Heart right ventricle (tissue), 16 donors: ENCODE measurements at regions not wholly inside any gene's neighbourhood (a gene's known extent, or its start where the extent isn't known, plus 50 kb on each side); places are given as distances from the start of the nearest gene placed in this dataset.

ENCODE experiments used
- ATAC-seq, 8 donors: fragments of 200-7000 bp; cut with Tn5 transposase; one replicate each; pipeline ENCODE4 v1.9.1; 2020; ENCODE audit warnings: mild to moderate bottlenecking in 8 of 8, moderate library complexity in 8 of 8, moderate number of reproducible peaks in 1 of 8
- DNase-seq, 2 donors: peaks; one replicate each; pipeline ENCODE4 v3.0.0-alpha.2; 2020
- H3K27ac ChIP-seq, 10 donors: fragments of 200-600 bp; sonication (generic) in 2 of 10; one replicate each; pipeline versions ENCODE4 v1.5.0 to v1.8.0; 2020 to 2022; ENCODE audit warnings: mild to moderate bottlenecking in 3 of 10
- H3K27me3 ChIP-seq, 7 donors: fragments of 200-600 bp; one replicate each; pipeline ENCODE4 v1.8.0; 2021 to 2022; ENCODE audit warnings: mild to moderate bottlenecking in 2 of 7
- H3K36me3 ChIP-seq, 9 donors: fragments of 200-600 bp; sonication (generic) in 1 of 9; one replicate each; pipeline versions ENCODE4 v1.5.0 to v1.8.0; 2020 to 2022; ENCODE audit warnings: mild to moderate bottlenecking in 2 of 9
- H3K4me1 ChIP-seq, 9 donors: fragments of 200-600 bp; sonication (generic) in 1 of 9; one replicate each; pipeline versions ENCODE4 v1.5.0 to v1.8.0; 2020 to 2022; ENCODE audit warnings: mild to moderate bottlenecking in 4 of 9
- H3K4me3 ChIP-seq, 10 donors: fragments of 200-600 bp; sonication (generic) in 2 of 10; one replicate each; pipeline versions ENCODE4 v1.5.0 to v1.8.0; 2020 to 2022; ENCODE audit warnings: mild to moderate bottlenecking in 7 of 10, moderate library complexity in 2 of 10
- H3K9me3 ChIP-seq, 11 donors: fragments of 200-600 bp in 10 of 11; sonication (generic) in 2 of 11; one replicate each; pipeline versions ENCODE4 v1.5.0 to v1.8.0; 2013 to 2022; ENCODE audit warnings: mild to moderate bottlenecking in 2 of 11, control low read depth in 1 of 11, moderate library complexity in 1 of 11
- WGBS, 2 donors: extraction: QIAGEN DNeasy Blood & Tissue Kit; methylation state at CpG; one replicate each; pipeline ENCODE4 v1.1.7; 2013; ENCODE audit warnings: inconsistent platforms in 1 of 2; 5-methylcytosine and 5-hydroxymethylcytosine counted together
- intact Hi-C, 10 donors: fragments of 100-400 bp; cut with DNase I; formaldehyde crosslinking; loops; one replicate each; pipeline versions ENCODE4 v1.11.1 to v1.14.2; 2022
- TF ChIP-seq, protein P1 (sequence below), 9 donors: fragments of 200-600 bp; sonication (generic) in 2 of 9; IDR thresholded peaks; one replicate each; pipeline versions ENCODE4 v1.5.0 to v1.8.0; 2021 to 2022; ENCODE audit warnings: antibody characterized with exemption in 9 of 9, mild to moderate bottlenecking in 5 of 9, moderate library complexity in 1 of 9
- donor health status: Arrhythmogenic right ventricular cardiomyopathy.
- donor health status: ischemic (EF 13 %, LVEDD 7.1; RV severe dilation, severe dysfunction).
- donor health status: healthy with polysubstance abuse.
- donor health status: DM: no; HTN: yes; CAD: no.
- donor health status: DM: no; HTN: no; CAD: no.
- donor health status: ischemic (EF 25% LVEDD 6.9; RV normal size, moderate dysfunction).
- donor health status: ischemic (EF 25% LVEDD 5.7; RV mildly dilated, moderate dysfunction).
- donor health status: healthy.
- donor health status: DM: yes; HTN: yes; CAD: no.
- donor health status: Ischemic cardiomyopathy.
- donor health status: ischemic (EF 35%, LVEDD 5.7; RV mildly dilated, moderate dysfunction).
- donor health status: nonischemic (EF 11% LVEDD 7.7; RV severe dilation, severe dysfunction).
- donor health status: DM: yes; HTN: yes; CAD: no.
- donor health status: PGD.
- donor health status: ischemic (EF 29% LVEDD 5.4; RV normal size, mild dysfunction).
- donor health status: nonischemic (EF 23%, LVEDD 6.1; RV moderate dilation, normal function).

DNA sequence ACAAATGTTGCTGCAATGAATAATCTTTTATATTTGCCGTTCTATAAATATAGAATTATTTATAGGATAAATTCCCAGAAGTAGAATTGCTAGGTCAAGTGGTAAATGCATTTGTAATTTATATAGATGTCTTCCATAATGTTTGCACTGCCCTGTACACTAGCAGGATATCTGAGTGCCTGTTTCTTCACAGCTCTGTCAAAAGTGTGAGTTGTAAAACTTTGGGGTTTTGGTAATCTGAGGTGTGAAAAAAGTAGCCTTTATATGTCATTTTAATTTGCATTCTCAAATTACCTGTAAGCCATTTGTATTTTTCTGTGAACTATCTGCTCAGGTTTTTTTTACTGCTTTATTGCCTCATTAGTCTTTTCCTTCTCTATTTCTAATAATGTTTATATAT is 271.2 kb downstream of the NEBL start:
- WGBS, 2 donors: 33 to 48% methylated on average over 1 of the region's 1 CpG
- no peak for DNase-seq
- Histone ChIP-seq H3K4me1 (peaks cover 0 to 48% (median 7%) of the 10 kb centered on the region in 9 donors), H3K4me3 (no peak overlapping the region), H3K27ac (no peak overlapping the region), H3K9me3 (peaks cover 0 to 14% (median 0%) of the 10 kb centered on the region in 11 donors), H3K27me3 (no peaks in the 10 kb centered on the region), H3K36me3 (no peaks in the 10 kb centered on the region)
- TF ChIP-seq, protein P1, sequence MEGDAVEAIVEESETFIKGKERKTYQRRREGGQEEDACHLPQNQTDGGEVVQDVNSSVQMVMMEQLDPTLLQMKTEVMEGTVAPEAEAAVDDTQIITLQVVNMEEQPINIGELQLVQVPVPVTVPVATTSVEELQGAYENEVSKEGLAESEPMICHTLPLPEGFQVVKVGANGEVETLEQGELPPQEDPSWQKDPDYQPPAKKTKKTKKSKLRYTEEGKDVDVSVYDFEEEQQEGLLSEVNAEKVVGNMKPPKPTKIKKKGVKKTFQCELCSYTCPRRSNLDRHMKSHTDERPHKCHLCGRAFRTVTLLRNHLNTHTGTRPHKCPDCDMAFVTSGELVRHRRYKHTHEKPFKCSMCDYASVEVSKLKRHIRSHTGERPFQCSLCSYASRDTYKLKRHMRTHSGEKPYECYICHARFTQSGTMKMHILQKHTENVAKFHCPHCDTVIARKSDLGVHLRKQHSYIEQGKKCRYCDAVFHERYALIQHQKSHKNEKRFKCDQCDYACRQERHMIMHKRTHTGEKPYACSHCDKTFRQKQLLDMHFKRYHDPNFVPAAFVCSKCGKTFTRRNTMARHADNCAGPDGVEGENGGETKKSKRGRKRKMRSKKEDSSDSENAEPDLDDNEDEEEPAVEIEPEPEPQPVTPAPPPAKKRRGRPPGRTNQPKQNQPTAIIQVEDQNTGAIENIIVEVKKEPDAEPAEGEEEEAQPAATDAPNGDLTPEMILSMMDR (IDR thresholded peaks at IDR 0.05): no peak
- ATAC-seq: no peak
- intact Hi-C loops: loop anchor here in 3 of 10 donors (10.0 kb wide), 1 partner anchor 811 kb away; the partner anchor contains the start of gene PLXDC2 (in 3 of the 3)

DNA sequence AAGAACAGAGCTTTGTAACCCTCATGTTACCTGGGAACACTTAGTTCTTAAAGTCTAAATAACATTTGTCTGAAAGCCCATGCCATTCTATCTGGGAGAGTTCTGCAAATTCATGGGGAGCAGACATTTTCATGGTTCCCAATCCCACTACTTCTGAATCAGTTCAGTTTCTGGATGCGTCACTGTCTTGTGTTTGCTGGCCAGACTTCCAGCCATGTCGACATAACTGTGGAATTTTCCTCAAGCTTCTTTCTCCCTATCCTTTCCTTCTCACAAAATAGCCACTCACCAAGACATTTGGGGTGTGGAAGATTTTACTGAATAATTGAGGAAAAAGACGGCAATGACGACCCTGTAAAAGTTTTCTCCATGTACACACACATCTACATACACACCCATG is 272.5 kb downstream of the NEBL start:
- intact Hi-C loops: loop anchor here in 3 of 10 donors (5.0 to 10.0 kb wide), 2 partner anchors 48 to 810 kb away; partner anchors contain the start of gene PLXDC2 (in 3 of the 3)
- no peaks in the 10 kb centered on the region for H3K36me3 ChIP-seq
- 72 to 91% methylated on average over 4 of the region's 4 CpGs for WGBS, 2 donors
- peak overlapping the region in 6 of 10 donors; percentile 8 to 69 (median 61) for H3K27ac ChIP-seq
- no peaks in the 10 kb centered on the region for H3K27me3 ChIP-seq
- DNase-seq: peak in 1 of 2 donors; percentile 29
- ATAC-seq: peak in 6 of 8 donors; percentile 42 to 77 (median 67)
- H3K9me3 ChIP-seq: peaks cover 0 to 14% (median 0%) of the 10 kb centered on the region in 11 donors
- H3K4me3 ChIP-seq: no peak overlapping the region
- TF ChIP-seq, protein P1 (IDR thresholded peaks at IDR 0.05): no peak
- H3K4me1 ChIP-seq: peaks cover 0 to 48% (median 7%) of the 10 kb centered on the region in 9 donors

DNA sequence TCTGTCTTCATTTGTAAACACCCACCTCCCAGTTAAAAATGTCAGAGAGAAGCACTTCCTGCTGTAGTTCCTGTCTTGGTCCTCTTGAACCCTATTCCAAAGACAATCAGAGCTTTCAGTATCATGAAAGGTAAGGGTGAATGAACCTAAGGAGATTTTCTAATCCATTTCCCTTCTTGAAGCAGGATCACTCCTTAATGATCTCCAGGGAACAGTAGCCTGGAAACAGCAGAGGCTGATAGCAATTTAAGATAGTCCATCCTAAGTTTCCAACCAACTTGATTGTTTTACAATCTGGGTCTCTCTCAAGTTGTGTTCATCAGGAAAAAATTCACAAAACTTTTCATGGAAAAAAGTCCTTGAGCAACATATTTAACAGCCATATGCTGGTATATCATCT is 273.6 kb downstream of the NEBL start:
- Histone ChIP-seq H3K36me3 (no peaks in the 10 kb centered on the region), H3K4me3 (no peak overlapping the region), H3K9me3 (peaks cover 0 to 14% (median 0%) of the 10 kb centered on the region in 11 donors), H3K27ac (peak overlapping the region in 7 of 10 donors; percentile 28 to 69 (median 61)), H3K27me3 (no peaks in the 10 kb centered on the region), H3K4me1 (peaks cover 0 to 41% (median 5%) of the 10 kb centered on the region in 9 donors)
- DNase-seq (no peak), ATAC-seq (peak in 6 of 8 donors; percentile 32 to 78 (median 68))
- intact Hi-C loops: loop anchor here in 3 of 10 donors (5.0 to 10.0 kb wide), 2 partner anchors 49 to 809 kb away; partner anchors contain the start of gene PLXDC2 (in 3 of the 3)
- TF ChIP-seq, protein P1 (IDR thresholded peaks at IDR 0.05): no peak

DNA sequence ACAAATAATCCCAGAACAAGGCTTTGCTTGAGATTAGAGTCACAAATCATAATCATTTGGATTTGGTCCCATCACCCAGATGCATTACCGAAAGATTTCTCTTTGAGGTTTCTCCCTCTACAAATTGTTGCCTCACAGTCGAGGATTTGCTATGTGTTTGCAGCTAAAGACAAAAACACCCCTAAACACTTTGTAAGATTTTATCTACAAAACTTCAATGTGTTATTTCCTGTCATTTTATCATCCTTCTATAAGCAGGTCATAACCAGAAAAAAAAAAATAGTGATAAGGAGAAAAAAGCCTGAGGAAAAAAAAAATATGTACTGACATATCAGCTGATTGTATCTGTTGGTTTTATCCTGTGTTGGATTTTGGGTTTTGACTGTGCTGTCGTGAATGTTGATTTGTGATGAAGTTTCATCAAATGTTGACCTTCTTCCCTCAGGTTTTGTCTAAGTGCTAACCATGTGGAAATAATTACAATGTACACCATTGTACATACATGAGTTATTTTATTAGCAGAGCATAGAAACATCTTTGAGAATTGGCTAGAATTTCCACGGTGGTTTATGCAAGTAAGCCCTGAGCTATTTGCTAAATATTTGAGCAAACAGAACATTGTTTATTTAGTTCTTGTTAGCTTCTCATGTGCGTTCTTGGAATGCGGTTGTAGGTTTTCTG is 274.4 kb downstream of the NEBL start:
- intact Hi-C loops: loop anchor here in 3 of 10 donors (5.0 to 10.0 kb wide), 2 partner anchors 50 to 808 kb away; partner anchors contain the start of gene PLXDC2 (in 3 of the 3)
- H3K27ac ChIP-seq: peak overlapping the region in 8 of 10 donors; percentile 17 to 69 (median 60)

More for the DNA sequence above, 274.4 kb downstream of the NEBL start:
- Histone ChIP-seq H3K36me3 (no peaks in the 10 kb centered on the region), H3K27me3 (no peaks in the 10 kb centered on the region), H3K4me1 (peaks cover 0 to 34% (median 5%) of the 10 kb centered on the region in 9 donors), H3K4me3 (no peak overlapping the region), H3K9me3 (peaks cover 0 to 14% (median 0%) of the 10 kb centered on the region in 11 donors)
- WGBS, 2 donors: 45 to 60% methylated on average over 6 of the region's 6 CpGs
- TF ChIP-seq, protein P1 (IDR thresholded peaks at IDR 0.05): no peak
- ATAC-seq (peak in 2 of 8 donors; percentile 32 to 35), DNase-seq (no peak)
